Kidney (tissue), 13 donors: ENCODE measurements at regions not wholly inside any gene's neighbourhood (a gene's known extent, or its start where the extent isn't known, plus 50 kb on each side); places are given as distances from the start of the nearest gene placed in this dataset.

Experiments
- DNase-seq, 5 donors: peaks; one replicate each; pipeline ENCODE4 v3.0.0-alpha.2; 2013 to 2020
- FAIRE-seq: peaks from 2 replicates; lab custom pipeline; 2012; peaks lifted over from hg19 to GRCh38; lab: Jason Lieb, UNC
- H3K27ac ChIP-seq, 2 donors: one replicate each; pipeline ENCODE4 v1.7.0; 2013; ENCODE audit warnings: low read depth in 2 of 2, low read length in 2 of 2, inconsistent platforms in 1 of 2
- H3K27me3 ChIP-seq: one replicate; pipeline ENCODE4 v1.7.1; 2013; ENCODE audit warnings: low read length, inconsistent platforms; ENCODE audit not compliant: control insufficient read depth, insufficient read depth
- H3K36me3 ChIP-seq, 3 donors: one replicate each; pipeline versions ENCODE4 v1.7.0 to v1.7.1; 2013; ENCODE audit warnings: low read length in 3 of 3, control low read depth in 1 of 3, inconsistent platforms in 1 of 3; ENCODE audit not compliant: insufficient read depth in 3 of 3, control insufficient read depth in 2 of 3
- H3K4me1 ChIP-seq, 3 donors: one replicate each; pipeline versions ENCODE4 v1.7.0 to v1.7.1; 2013; ENCODE audit warnings: low read length in 3 of 3, inconsistent platforms in 1 of 3, low read depth in 1 of 3; ENCODE audit not compliant: control insufficient read depth in 2 of 3, insufficient read depth in 2 of 3
- H3K4me3 ChIP-seq, 3 donors: one replicate each; pipeline versions ENCODE4 v1.7.0 to v1.8.1; 2013; ENCODE audit warnings: low read length in 3 of 3, control low read depth in 1 of 3, inconsistent platforms in 1 of 3
- H3K9ac ChIP-seq, 3 donors: one replicate each; pipeline versions ENCODE4 v1.7.0 to v1.7.1; 2013; ENCODE audit warnings: low read length in 3 of 3, control low read depth in 1 of 3, inconsistent platforms in 1 of 3
- H3K9me3 ChIP-seq, 3 donors: one replicate each; pipeline versions ENCODE4 v1.7.0 to v1.7.1; 2013; ENCODE audit warnings: low read length in 3 of 3, control low read depth in 1 of 3, inconsistent platforms in 1 of 3; ENCODE audit not compliant: control insufficient read depth in 2 of 3, insufficient read depth in 1 of 3
- intact Hi-C: fragments of 100-400 bp; cut with DNase I; formaldehyde crosslinking; loops from one replicate; pipeline ENCODE4 v1.11.1; 2022
- TF ChIP-seq, protein P1 (sequence below): IDR thresholded peaks from 3 replicates; pipeline ENCODE4 v1.5.1; 2012; ENCODE audit warnings: mild to moderate bottlenecking, moderate library complexity, borderline replicate concordance; ENCODE audit not compliant: insufficient read depth; ENCODE audit errors: extremely low read depth
- donor health status: control.
- donor health status: control.
- donor health status: control.
- donor health status: control.
- donor health status: control.
- donor health status: DM: yes; HTN: yes; CAD: no.
- donor health status: Normal renal cell carcinoma (clear cell type).

DNA sequence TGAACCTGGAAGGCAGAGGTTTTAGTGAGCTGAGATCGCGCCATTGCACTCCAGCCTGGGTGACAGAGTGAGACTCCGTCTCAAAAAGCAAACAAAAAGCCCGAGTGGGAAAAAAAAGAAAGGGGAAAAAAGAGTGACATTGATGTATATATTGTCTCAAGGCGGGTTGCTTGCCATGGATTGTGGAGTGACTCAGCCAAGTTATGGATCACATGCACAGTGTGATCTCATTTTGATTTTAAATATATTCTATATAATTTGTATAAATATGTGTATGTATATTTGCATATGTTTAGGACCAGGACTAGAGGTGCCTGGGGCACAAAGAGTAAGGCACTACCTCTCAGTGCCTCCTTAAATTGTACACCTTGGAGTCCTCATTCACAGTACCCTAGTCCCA, 116.2 kb upstream of the RASSF8 start:
- FAIRE-seq, result no peak
- Histone ChIP-seq H3K9ac (no peak overlapping the region), H3K9me3 (no peaks in the 10 kb centered on the region), H3K36me3 (no peaks in the 10 kb centered on the region), H3K4me1 (no peaks in the 10 kb centered on the region), H3K27ac (no peak overlapping the region), H3K4me3 (no peak overlapping the region), H3K27me3 (no peaks in the 10 kb centered on the region)
- DNase-seq, result no peak
- intact Hi-C loops, result no loop called here
- TF ChIP-seq, protein P1, sequence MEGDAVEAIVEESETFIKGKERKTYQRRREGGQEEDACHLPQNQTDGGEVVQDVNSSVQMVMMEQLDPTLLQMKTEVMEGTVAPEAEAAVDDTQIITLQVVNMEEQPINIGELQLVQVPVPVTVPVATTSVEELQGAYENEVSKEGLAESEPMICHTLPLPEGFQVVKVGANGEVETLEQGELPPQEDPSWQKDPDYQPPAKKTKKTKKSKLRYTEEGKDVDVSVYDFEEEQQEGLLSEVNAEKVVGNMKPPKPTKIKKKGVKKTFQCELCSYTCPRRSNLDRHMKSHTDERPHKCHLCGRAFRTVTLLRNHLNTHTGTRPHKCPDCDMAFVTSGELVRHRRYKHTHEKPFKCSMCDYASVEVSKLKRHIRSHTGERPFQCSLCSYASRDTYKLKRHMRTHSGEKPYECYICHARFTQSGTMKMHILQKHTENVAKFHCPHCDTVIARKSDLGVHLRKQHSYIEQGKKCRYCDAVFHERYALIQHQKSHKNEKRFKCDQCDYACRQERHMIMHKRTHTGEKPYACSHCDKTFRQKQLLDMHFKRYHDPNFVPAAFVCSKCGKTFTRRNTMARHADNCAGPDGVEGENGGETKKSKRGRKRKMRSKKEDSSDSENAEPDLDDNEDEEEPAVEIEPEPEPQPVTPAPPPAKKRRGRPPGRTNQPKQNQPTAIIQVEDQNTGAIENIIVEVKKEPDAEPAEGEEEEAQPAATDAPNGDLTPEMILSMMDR, result no peak

DNA sequence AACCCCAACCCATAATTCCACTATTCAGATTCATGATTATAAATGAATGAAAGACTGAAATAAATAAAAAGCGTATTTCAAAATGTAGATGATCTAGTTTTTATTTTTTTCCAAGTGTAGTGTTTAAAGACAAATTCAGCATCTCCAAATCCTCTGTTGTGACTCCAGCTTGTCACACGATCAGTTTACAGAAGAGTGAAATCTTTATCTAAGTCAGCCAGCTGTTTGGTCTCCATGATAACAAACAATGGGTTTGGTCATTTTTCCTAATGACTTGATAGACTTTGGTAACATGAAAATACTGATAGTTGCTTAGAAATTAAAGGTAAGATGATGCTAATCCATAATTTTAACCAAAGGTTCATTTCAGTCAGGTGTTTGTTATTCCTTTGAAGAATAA, 114.5 kb upstream of the RASSF8 start:
- Histone ChIP-seq H3K9ac (no peak overlapping the region), H3K36me3 (no peaks in the 10 kb centered on the region), H3K9me3 (no peaks in the 10 kb centered on the region), H3K27ac (no peak overlapping the region), H3K4me1 (no peaks in the 10 kb centered on the region), H3K4me3 (no peak overlapping the region), H3K27me3 (no peaks in the 10 kb centered on the region)
- intact Hi-C loops, result no loop called here
- FAIRE-seq (no peak), DNase-seq (peak in 1 of 5 donors; percentile 6)
- TF ChIP-seq, protein P1, result no peak

DNA sequence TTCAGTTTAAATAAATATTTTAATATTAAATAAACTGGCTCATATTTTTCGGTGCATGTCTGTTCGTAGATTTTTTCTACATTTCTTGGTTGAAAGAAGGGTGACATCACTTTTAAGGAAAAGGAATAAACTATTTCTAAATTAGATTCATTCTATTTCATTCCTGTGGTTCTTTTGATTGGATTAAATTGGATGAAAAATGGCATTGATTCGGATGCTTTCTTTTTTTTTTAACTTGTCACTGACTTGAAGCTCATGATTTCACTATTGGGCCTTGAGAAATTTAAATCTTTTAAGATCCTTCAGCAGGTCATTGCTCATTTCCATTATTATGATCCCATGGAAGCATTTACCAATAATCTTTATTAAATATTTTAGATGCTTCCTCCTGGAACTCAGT, 113.1 kb upstream of the RASSF8 start:
- DNase-seq (no peak), FAIRE-seq (no peak)
- Histone ChIP-seq H3K9me3 (no peaks in the 10 kb centered on the region), H3K4me3 (no peak overlapping the region), H3K36me3 (no peaks in the 10 kb centered on the region), H3K27ac (no peak overlapping the region), H3K9ac (no peak overlapping the region), H3K27me3 (no peaks in the 10 kb centered on the region), H3K4me1 (no peaks in the 10 kb centered on the region)
- intact Hi-C loops, result no loop called here
- TF ChIP-seq, protein P1, result no peak

DNA sequence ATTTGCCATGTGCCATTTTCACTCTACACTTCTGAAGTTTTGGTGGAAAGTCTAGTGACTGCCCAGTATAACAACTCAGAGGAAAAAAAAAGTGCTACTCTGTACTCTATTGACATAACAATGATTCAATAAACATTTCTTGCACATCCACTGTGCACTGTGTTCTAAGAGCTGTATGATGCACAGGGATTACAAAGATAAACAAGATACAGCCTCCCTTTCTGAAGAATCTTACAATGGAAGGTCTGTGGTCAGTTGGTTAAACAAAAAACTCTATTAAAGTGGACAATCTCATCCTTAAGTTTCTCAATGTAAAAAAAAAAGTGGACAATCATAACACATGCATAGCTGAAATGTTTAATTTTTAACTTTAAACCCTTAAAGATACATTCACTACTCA, 105.7 kb upstream of the RASSF8 start:
- Histone ChIP-seq H3K4me3 (no peak overlapping the region), H3K27me3 (no peaks in the 10 kb centered on the region), H3K36me3 (no peaks in the 10 kb centered on the region), H3K9ac (no peak overlapping the region), H3K27ac (no peak overlapping the region), H3K9me3 (no peaks in the 10 kb centered on the region), H3K4me1 (no peaks in the 10 kb centered on the region)
- TF ChIP-seq, protein P1, result no peak
- DNase-seq, result no peak
- intact Hi-C loops, result no loop called here
- no peak for FAIRE-seq
